HL-60 (cell line): ENCODE measurements at regions not wholly inside any gene's neighbourhood (a gene's known extent, or its start where the extent isn't known, plus 50 kb on each side); places are given as distances from the start of the nearest gene placed in this dataset.

Experiments
- DNase-seq, 2 experiments: peaks; one replicate each; pipeline ENCODE4 v3.0.0-alpha.2; 2010 to 2020; ENCODE audit warnings: low read depth in 1 of 2, low spot score in 1 of 2
- H3K27ac ChIP-seq: fragments of 250-450 bp; sonication (Bioruptor Pico); replicated peaks from 2 replicates; pipeline ENCODE4 v1.5.1; 2020; ENCODE audit warnings: mild to moderate bottlenecking, moderate library complexity
- H3K27me3 ChIP-seq: fragments of 250-450 bp; sonication (Bioruptor Pico); 2 replicates; pipeline ENCODE4 v1.5.1; 2021; ENCODE audit warnings: mild to moderate bottlenecking, moderate library complexity; ENCODE audit not compliant: insufficient read depth, poor library complexity, severe bottlenecking
- H3K4me3 ChIP-seq: replicated peaks from 2 replicates; pipeline ENCODE4 v1.5.1; 2011; ENCODE audit warnings: mild to moderate bottlenecking, control low read depth, low read length; ENCODE audit not compliant: insufficient read depth
- CTCF ChIP-seq: IDR thresholded peaks from one replicate; pipeline ENCODE4 v1.5.1; 2011; ENCODE audit warnings: low read length, control low read depth, inconsistent platforms; ENCODE audit not compliant: insufficient read depth
- GABPA ChIP-seq: IDR thresholded peaks from 2 replicates; pipeline ENCODE4 v1.6.1; 2012; ENCODE audit warnings: low read depth
- POLR2AphosphoS5 ChIP-seq: IDR thresholded peaks from 2 replicates; pipeline ENCODE4 v1.6.1; 2012; ENCODE audit warnings: low read depth
- REST ChIP-seq: IDR thresholded peaks from 2 replicates; pipeline ENCODE4 v1.6.1; 2012; ENCODE audit warnings: low read depth; ENCODE audit not compliant: insufficient replicate concordance
- SPI1 ChIP-seq: IDR thresholded peaks from 2 replicates; pipeline ENCODE4 v1.6.1; 2012; ENCODE audit warnings: low read depth, mild to moderate bottlenecking, borderline replicate concordance

- no peak for TF ChIP-seq SPI1
- TF ChIP-seq REST, result no peak
- TF ChIP-seq POLR2AphosphoS5, result no peak
- no peak for TF ChIP-seq CTCF
- TF ChIP-seq GABPA, result no peak
- no peak for DNase-seq
- H3K27me3 ChIP-seq, result no peaks in the 10 kb centered on the region
- H3K27ac ChIP-seq, result no peak overlapping the region
- H3K4me3 ChIP-seq, result no peak overlapping the region
Measured at GRCh38 chr1:208851366-208851765, 607.2 kb upstream of the PLXNA2 start.

- H3K27me3 ChIP-seq, result no peaks in the 10 kb centered on the region
- H3K27ac ChIP-seq, result no peak overlapping the region
- no peak for DNase-seq
- H3K4me3 ChIP-seq, result no peak overlapping the region
- TF ChIP-seq REST (no peak), SPI1 (no peak), POLR2AphosphoS5 (no peak), GABPA (no peak), CTCF (no peak)
Measured at GRCh38 chr1:208852911-208853310, 608.7 kb upstream of the PLXNA2 start.

- H3K27me3 ChIP-seq, result no peaks in the 10 kb centered on the region
- TF ChIP-seq CTCF, result no peak
- TF ChIP-seq REST, result no peak
- no peak for TF ChIP-seq POLR2AphosphoS5
- TF ChIP-seq GABPA, result no peak
- no peak for TF ChIP-seq SPI1
- DNase-seq, result no peak
- no peak overlapping the region for H3K27ac ChIP-seq
- no peak overlapping the region for H3K4me3 ChIP-seq
Measured at GRCh38 chr1:208855403-208855802, 611.2 kb upstream of the PLXNA2 start.
